Activated CD4-positive, alpha-beta T cell treated with anti-CD3 and anti-CD28 coated beads, Interleukin-2, Interleukin-6, amounts not matched to agents 100 ng/mL and 50 ng/mL, durations not matched to agents 16 hours and 8 hours (primary cell): ENCODE measurements at regions not wholly inside any gene's neighbourhood (a gene's known extent, or its start where the extent isn't known, plus 50 kb on each side); places are given as distances from the start of the nearest gene placed in this dataset.

ENCODE experiments used
- DNase-seq: peaks from one replicate; pipeline ENCODE4 v3.0.0-alpha.2; 2020

- no peak for DNase-seq
Observed at GRCh38 chr20:24739746-24740145, 209.3 kb upstream of the CST7 start.

- DNase-seq = no peak
Observed at GRCh38 chr20:24741493-24742072, 207.5 kb upstream of the CST7 start.

- DNase-seq = no peak
Observed at GRCh38 chr20:24742436-24742835, 206.6 kb upstream of the CST7 start.

- no peak for DNase-seq
Observed at GRCh38 chr20:24742989-24743388, 206.1 kb upstream of the CST7 start.

- DNase-seq = no peak
Observed at GRCh38 chr20:24743641-24744040, 205.4 kb upstream of the CST7 start.

- no peak for DNase-seq
Observed at GRCh38 chr20:24744747-24745146, 204.3 kb upstream of the CST7 start.

GRCh38 chr20:24745206-24745605 is 203.9 kb upstream of the CST7 start:
- no peak for DNase-seq

- no peak for DNase-seq
Observed at GRCh38 chr20:24745617-24746350, 203.3 kb upstream of the CST7 start.

- no peak for DNase-seq
Observed at GRCh38 chr20:24746351-24746685, 202.8 kb upstream of the CST7 start.

GRCh38 chr20:24747010-24747712 is 201.9 kb upstream of the CST7 start:
- no peak for DNase-seq

- no peak for DNase-seq
Observed at GRCh38 chr20:24747881-24748595, 201.0 kb upstream of the CST7 start.

GRCh38 chr20:24751551-24751950 is 197.5 kb upstream of the CST7 start:
- DNase-seq = no peak

- no peak for DNase-seq
Observed at GRCh38 chr20:24752612-24753011, 196.5 kb upstream of the CST7 start.

- no peak for DNase-seq
Observed at GRCh38 chr20:24753130-24753529, 195.9 kb upstream of the CST7 start.

GRCh38 chr20:24754691-24755090 is 194.4 kb upstream of the CST7 start:
- DNase-seq = no peak

- no peak for DNase-seq
Observed at GRCh38 chr20:24755411-24755922, 193.6 kb upstream of the CST7 start.

- DNase-seq = no peak
Observed at GRCh38 chr20:24756292-24757025, 192.6 kb upstream of the CST7 start.

GRCh38 chr20:24761220-24762065 is 187.6 kb upstream of the CST7 start:
- DNase-seq = no peak

GRCh38 chr20:24762371-24762770 is 186.7 kb upstream of the CST7 start:
- no peak for DNase-seq

- DNase-seq = no peak
Observed at GRCh38 chr20:24762791-24763350, 186.2 kb upstream of the CST7 start.

- no peak for DNase-seq
Observed at GRCh38 chr20:24763386-24764026, 185.6 kb upstream of the CST7 start.
